ENCODE measurements at regions not wholly inside any gene's neighbourhood (a gene's known extent, or its start where the extent isn't known, plus 50 kb on each side); places are given as distances from the start of the nearest gene placed in this dataset.

DNA sequence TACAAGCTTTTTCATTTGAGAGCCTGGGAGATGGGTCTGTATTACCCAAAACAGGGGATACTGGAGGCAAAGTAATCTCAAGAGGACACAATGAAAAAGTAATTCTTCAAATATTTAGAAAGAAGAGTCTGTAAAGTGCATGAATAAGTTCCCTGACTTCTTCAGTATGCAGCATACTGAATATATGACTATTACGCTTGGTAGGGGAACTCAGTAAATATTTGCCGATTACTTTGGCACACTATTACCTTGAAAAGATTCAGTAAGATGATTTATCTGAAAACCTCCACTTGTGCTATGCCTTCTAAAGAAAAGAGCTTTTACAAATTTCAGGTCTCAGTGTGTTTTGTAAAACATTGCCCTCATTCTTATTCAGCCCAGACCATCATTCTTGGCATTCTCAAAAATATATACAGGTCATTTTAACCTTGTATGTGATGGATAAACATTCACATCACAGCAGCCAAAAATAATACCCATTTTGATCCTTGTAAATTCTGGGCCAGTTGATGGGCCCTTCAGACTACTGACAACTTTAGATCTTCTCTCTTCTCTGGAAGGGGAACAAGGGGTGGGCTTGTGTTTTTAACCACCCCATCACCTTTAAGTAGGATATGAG is 125.9 kb downstream of the EDN1 start:
- DNase-seq (ENCODE audit: low spot score), result no peak
- Histone ChIP-seq H3K4me1 (peaks cover 17% of the 10 kb centered on the region), H3K79me2 (ENCODE audit: low read depth) (no peaks in the 10 kb centered on the region), H3F3A (ENCODE audit: low read depth) (peaks cover 8% of the 10 kb centered on the region), H3K9me3 (ENCODE audit: low read depth) (no peaks in the 10 kb centered on the region), H3K27me3 (no peaks in the 10 kb centered on the region), H3K4me3 (no peak overlapping the region), H3K4me2 (no peak overlapping the region), H3K27ac (no peak overlapping the region), H3K36me3 (no peaks in the 10 kb centered on the region), H3K9ac (no peak overlapping the region), H2AFZ (replicated peaks) (no peak overlapping the region), H4K20me1 (ENCODE audit: low read depth) (no peaks in the 10 kb centered on the region)
- no peak overlapping the region for H3K27ac Mint-ChIP-seq
- no peak overlapping the region for H3K4me3 Mint-ChIP-seq
- H3K9me3 Mint-ChIP-seq, result no peaks in the 10 kb centered on the region
- TF ChIP-seq CTCF (IDR thresholded peaks at IDR 0.05) (no peak), EZH2phosphoT487 (IDR thresholded peaks at IDR 0.05) (no peak)
- no peaks in the 10 kb centered on the region for H3K36me3 Mint-ChIP-seq
- H3K27me3 Mint-ChIP-seq (ENCODE audit: insufficient read depth, low read depth), result no peaks in the 10 kb centered on the region
- H3K4me1 Mint-ChIP-seq, result peaks cover 14% of the 10 kb centered on the region

DNA sequence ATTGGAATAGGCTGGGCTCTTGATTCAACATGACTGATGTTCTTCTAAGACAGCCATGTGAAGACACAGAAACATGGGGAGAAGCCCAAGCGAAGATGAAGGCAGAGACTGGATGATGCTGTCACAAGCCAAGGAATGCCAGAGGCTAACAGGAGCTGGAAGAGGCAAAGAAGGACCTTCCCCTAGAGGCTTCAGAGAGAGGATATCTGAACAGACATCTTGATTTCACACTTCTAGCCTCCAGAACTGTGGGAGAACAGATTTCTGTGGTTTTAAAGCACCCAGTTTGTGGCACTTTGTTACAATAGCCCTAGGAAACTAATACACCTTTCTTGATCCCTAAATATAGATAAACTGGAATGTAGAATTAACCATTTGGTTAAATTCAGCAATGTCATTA is 127.0 kb downstream of the EDN1 start:
- Histone ChIP-seq H3K27ac (no peak overlapping the region), H3K4me1 (peaks cover 24% of the 10 kb centered on the region), H3F3A (ENCODE audit: low read depth) (peaks cover 10% of the 10 kb centered on the region), H3K9ac (no peak overlapping the region), H4K20me1 (ENCODE audit: low read depth) (no peaks in the 10 kb centered on the region), H3K27me3 (no peaks in the 10 kb centered on the region), H3K4me3 (no peak overlapping the region), H3K9me3 (ENCODE audit: low read depth) (no peaks in the 10 kb centered on the region), H3K4me2 (no peak overlapping the region), H3K79me2 (ENCODE audit: low read depth) (no peaks in the 10 kb centered on the region), H2AFZ (replicated peaks) (no peak overlapping the region), H3K36me3 (no peaks in the 10 kb centered on the region)
- TF ChIP-seq EZH2phosphoT487 (IDR thresholded peaks at IDR 0.05) (no peak), EZH2 (IDR thresholded peaks at IDR 0.05) (no peak), CTCF (IDR thresholded peaks at IDR 0.05) (no peak)
- H3K4me3 Mint-ChIP-seq, result no peak overlapping the region
- H3K27ac Mint-ChIP-seq, result no peak overlapping the region
- peaks cover 14% of the 10 kb centered on the region for H3K4me1 Mint-ChIP-seq
- no peak for DNase-seq (ENCODE audit: low spot score)
- H3K27me3 Mint-ChIP-seq (ENCODE audit: insufficient read depth, low read depth), result no peaks in the 10 kb centered on the region
- H3K36me3 Mint-ChIP-seq, result no peaks in the 10 kb centered on the region
- H3K9me3 Mint-ChIP-seq, result no peaks in the 10 kb centered on the region

- Mint-ChIP-seq H3K27me3 (ENCODE audit: insufficient read depth, low read depth) (no peaks in the 10 kb centered on the region), H3K27ac (no peak overlapping the region), H3K4me3 (no peak overlapping the region), H3K36me3 (no peaks in the 10 kb centered on the region), H3K4me1 (peaks cover 26% of the 10 kb centered on the region), H3K9me3 (no peaks in the 10 kb centered on the region)
- H3K4me3 ChIP-seq, result no peak overlapping the region
- H3K27ac ChIP-seq, result no peak overlapping the region
- DNase-seq (ENCODE audit: low spot score), result no peak
- H3K79me2 ChIP-seq (ENCODE audit: low read depth), result no peaks in the 10 kb centered on the region
- H3K9ac ChIP-seq, result no peak overlapping the region
- H3K36me3 ChIP-seq, result no peaks in the 10 kb centered on the region
- H3K9me3 ChIP-seq (ENCODE audit: low read depth), result no peaks in the 10 kb centered on the region
- TF ChIP-seq CTCF (IDR thresholded peaks at IDR 0.05), result no peak
- TF ChIP-seq EZH2phosphoT487 (IDR thresholded peaks at IDR 0.05), result no peak
- no peak for TF ChIP-seq EZH2 (IDR thresholded peaks at IDR 0.05)
- H4K20me1 ChIP-seq (ENCODE audit: low read depth), result no peaks in the 10 kb centered on the region
- H3K27me3 ChIP-seq, result no peaks in the 10 kb centered on the region
- H3F3A ChIP-seq (ENCODE audit: low read depth), result peaks cover 10% of the 10 kb centered on the region
- no peak overlapping the region for H3K4me2 ChIP-seq
- H2AFZ ChIP-seq (replicated peaks), result no peak overlapping the region
- peaks cover 40% of the 10 kb centered on the region for H3K4me1 ChIP-seq
Observed at GRCh38 chr6:12418946-12419345, 128.8 kb downstream of the EDN1 start.
